ENCODE measurements at regions not wholly inside any gene's neighbourhood (a gene's known extent, or its start where the extent isn't known, plus 50 kb on each side); places are given as distances from the start of the nearest gene placed in this dataset.

DNA sequence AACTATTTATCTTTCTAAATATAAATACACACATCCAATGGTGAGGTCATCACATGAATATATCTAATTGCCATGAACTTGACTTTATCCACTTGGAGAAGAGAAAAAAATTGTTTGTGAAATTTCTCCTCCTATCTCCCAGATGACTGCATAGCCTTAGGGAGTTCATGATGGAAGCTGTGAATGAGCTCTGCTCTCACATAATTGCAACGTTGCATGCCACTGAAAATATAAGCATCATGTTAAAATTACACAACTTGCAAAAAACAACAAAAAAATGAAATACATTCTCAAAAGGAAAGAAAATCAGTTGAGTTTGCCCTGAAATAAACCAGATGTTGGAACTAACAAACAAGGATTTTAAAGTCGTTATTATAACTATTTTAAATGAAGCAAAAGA is 50.6 kb upstream of the OSR1 start:
- no peaks in the 10 kb centered on the region for H3K9me3 ChIP-seq (ENCODE audit: control insufficient read depth, low read depth, low read length)
- no peaks in the 10 kb centered on the region for H3K36me3 ChIP-seq (ENCODE audit: control insufficient read depth, low read depth, low read length)
- no peaks in the 10 kb centered on the region for H3K4me1 ChIP-seq (ENCODE audit: control insufficient read depth, low read depth, low read length)
- no peak overlapping the region for H3K9ac ChIP-seq (ENCODE audit: low read length)
- H3K27me3 ChIP-seq (ENCODE audit: control insufficient read depth, insufficient read depth, low read length), result no peaks in the 10 kb centered on the region
- no peak overlapping the region for H3K4me3 ChIP-seq (ENCODE audit: low read length)
- H3K27ac ChIP-seq (ENCODE audit: low read length), result no peak overlapping the region

DNA sequence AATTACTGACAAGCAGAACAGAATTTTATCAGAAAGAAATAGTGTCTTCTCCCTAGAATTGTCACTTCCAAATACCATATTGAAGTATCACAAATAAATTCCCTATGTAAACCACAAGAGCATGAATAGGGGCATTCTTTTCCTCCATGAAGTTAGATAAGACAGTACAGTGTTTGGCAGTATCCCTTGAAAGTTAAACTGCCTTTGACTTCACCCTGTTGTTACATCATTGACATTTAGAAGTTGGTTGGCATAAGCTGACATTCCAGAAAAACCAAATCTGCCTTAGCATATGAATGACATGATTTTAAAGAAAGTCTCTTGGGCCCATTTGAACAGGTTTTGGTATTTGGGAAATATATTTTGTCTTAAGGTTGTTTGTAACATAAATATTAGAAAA is 50.2 kb upstream of the OSR1 start:
- H3K36me3 ChIP-seq (ENCODE audit: control insufficient read depth, low read depth, low read length), result no peaks in the 10 kb centered on the region

More for the DNA sequence above, 50.2 kb upstream of the OSR1 start:
- no peaks in the 10 kb centered on the region for H3K4me1 ChIP-seq (ENCODE audit: control insufficient read depth, low read depth, low read length)
- H3K27ac ChIP-seq (ENCODE audit: low read length), result no peak overlapping the region
- no peaks in the 10 kb centered on the region for H3K9me3 ChIP-seq (ENCODE audit: control insufficient read depth, low read depth, low read length)
- H3K9ac ChIP-seq (ENCODE audit: low read length), result no peak overlapping the region
- no peaks in the 10 kb centered on the region for H3K27me3 ChIP-seq (ENCODE audit: control insufficient read depth, insufficient read depth, low read length)
- no peak overlapping the region for H3K4me3 ChIP-seq (ENCODE audit: low read length)

Measured in iPS-18a (cell line).